Glutamatergic neuron (in vitro differentiated cells): ENCODE measurements at regions not wholly inside any gene's neighbourhood (a gene's known extent, or its start where the extent isn't known, plus 50 kb on each side); places are given as distances from the start of the nearest gene placed in this dataset.

ENCODE experiments used
- DNase-seq: peaks from one replicate; pipeline ENCODE4 v3.0.0; 2022
- H3K27ac Mint-ChIP-seq: one replicate; pipeline ENCODE4 v1.8.0; 2020; ENCODE audit warnings: mild to moderate bottlenecking, mixed read lengths, inconsistent platforms; ENCODE audit not compliant: unreplicated experiment
- H3K27me3 Mint-ChIP-seq: one replicate; pipeline ENCODE4 v1.8.0; 2020; ENCODE audit warnings: mild to moderate bottlenecking, moderate library complexity, mixed read lengths, inconsistent platforms; ENCODE audit not compliant: unreplicated experiment
- H3K36me3 Mint-ChIP-seq: one replicate; pipeline ENCODE4 v1.8.0; 2020; ENCODE audit warnings: mild to moderate bottlenecking, mixed read lengths, inconsistent platforms; ENCODE audit not compliant: unreplicated experiment
- H3K4me1 Mint-ChIP-seq: one replicate; pipeline ENCODE4 v1.8.0; 2020; ENCODE audit warnings: mild to moderate bottlenecking, low read depth, mixed read lengths, inconsistent platforms; ENCODE audit not compliant: unreplicated experiment
- H3K4me3 Mint-ChIP-seq: one replicate; pipeline ENCODE4 v1.8.0; 2020; ENCODE audit warnings: mild to moderate bottlenecking, mixed read lengths, inconsistent platforms; ENCODE audit not compliant: unreplicated experiment
- H3K9me3 Mint-ChIP-seq: one replicate; pipeline ENCODE4 v1.8.0; 2020; ENCODE audit warnings: mild to moderate bottlenecking, moderate library complexity, mixed read lengths, inconsistent platforms; ENCODE audit not compliant: unreplicated experiment
- TF ChIP-seq, protein P1 (sequence below): fragments of 200-600 bp; sonication (generic); IDR thresholded peaks from one replicate; pipeline ENCODE4 v1.5.0; 2021; ENCODE audit not compliant: partially characterized antibody, unreplicated experiment

DNA sequence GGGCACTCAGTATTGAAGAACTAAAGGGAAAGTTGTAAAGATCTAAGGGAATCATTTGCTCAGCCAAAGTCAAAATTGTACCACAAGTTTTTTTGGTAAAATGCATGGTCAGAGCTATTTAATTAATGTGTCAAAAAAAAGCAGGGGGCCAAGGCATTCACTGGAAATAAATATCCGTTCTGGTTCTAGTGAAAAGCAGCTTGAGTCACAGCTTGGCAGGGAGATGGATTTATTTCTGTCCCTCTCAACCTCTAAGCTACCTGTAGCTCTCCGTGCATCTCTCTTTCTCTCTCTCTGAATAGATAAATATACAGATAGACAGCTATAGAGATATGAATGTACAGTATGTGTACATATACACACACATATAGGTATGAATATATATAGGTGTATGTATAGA is 554.4 kb upstream of the TMEM132C start:
- no peak for DNase-seq
- H3K9me3 Mint-ChIP-seq = no peaks in the 10 kb centered on the region
- H3K4me3 Mint-ChIP-seq = no peak overlapping the region
- H3K4me1 Mint-ChIP-seq = no peaks in the 10 kb centered on the region
- no peak overlapping the region for H3K27ac Mint-ChIP-seq
- TF ChIP-seq, protein P1, sequence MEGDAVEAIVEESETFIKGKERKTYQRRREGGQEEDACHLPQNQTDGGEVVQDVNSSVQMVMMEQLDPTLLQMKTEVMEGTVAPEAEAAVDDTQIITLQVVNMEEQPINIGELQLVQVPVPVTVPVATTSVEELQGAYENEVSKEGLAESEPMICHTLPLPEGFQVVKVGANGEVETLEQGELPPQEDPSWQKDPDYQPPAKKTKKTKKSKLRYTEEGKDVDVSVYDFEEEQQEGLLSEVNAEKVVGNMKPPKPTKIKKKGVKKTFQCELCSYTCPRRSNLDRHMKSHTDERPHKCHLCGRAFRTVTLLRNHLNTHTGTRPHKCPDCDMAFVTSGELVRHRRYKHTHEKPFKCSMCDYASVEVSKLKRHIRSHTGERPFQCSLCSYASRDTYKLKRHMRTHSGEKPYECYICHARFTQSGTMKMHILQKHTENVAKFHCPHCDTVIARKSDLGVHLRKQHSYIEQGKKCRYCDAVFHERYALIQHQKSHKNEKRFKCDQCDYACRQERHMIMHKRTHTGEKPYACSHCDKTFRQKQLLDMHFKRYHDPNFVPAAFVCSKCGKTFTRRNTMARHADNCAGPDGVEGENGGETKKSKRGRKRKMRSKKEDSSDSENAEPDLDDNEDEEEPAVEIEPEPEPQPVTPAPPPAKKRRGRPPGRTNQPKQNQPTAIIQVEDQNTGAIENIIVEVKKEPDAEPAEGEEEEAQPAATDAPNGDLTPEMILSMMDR = no peak
- peaks cover 4% of the 10 kb centered on the region for H3K27me3 Mint-ChIP-seq
- peaks cover 5% of the 10 kb centered on the region for H3K36me3 Mint-ChIP-seq

DNA sequence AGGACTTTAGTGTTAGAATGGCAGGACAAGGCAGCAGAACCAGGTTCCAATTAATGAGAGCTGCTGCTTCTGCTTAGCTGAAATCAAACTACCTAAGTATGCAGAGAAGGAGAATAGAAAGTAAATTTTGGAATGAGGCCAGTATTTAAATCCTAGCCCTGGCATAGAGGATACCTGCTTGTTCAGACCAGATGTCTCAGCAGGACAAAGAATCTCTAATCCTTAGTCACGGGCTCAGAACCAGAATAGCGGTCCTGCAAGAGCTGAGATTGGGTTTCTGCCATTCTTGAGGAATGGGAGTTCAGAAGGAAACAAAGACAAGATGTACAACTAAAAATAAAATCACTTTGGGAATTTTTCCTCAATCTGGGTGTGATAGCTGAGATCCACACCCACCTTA is 550.8 kb upstream of the TMEM132C start:
- H3K27me3 Mint-ChIP-seq = no peaks in the 10 kb centered on the region
- TF ChIP-seq, protein P1 = no peak
- DNase-seq = no peak
- no peak overlapping the region for H3K27ac Mint-ChIP-seq
- no peaks in the 10 kb centered on the region for H3K4me1 Mint-ChIP-seq
- H3K4me3 Mint-ChIP-seq = no peak overlapping the region
- no peaks in the 10 kb centered on the region for H3K36me3 Mint-ChIP-seq
- no peaks in the 10 kb centered on the region for H3K9me3 Mint-ChIP-seq

DNA sequence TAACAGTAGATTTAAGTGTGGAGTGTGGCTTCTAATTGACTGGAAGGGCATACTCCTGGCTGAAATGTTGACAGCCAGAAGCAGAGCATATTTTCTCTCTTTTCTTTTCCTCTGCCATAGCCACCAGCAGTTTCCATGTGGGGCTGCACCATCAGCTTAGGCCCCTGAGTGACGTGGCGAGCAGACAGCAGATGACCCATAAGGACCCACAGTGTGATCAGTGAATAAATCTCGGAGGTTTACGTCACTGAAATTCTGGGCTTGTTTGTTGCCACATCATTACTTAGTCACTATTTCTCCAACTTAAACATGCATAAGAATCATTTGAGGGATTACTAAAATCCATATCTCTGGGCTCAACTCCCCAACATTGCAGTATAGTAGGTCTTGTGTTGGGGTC is 549.7 kb upstream of the TMEM132C start:
- no peak overlapping the region for H3K27ac Mint-ChIP-seq
- no peaks in the 10 kb centered on the region for H3K27me3 Mint-ChIP-seq
- H3K36me3 Mint-ChIP-seq = no peaks in the 10 kb centered on the region
- TF ChIP-seq, protein P1 = no peak
- H3K9me3 Mint-ChIP-seq = no peaks in the 10 kb centered on the region
- no peak for DNase-seq
- peaks cover under 1% of the 10 kb centered on the region for H3K4me1 Mint-ChIP-seq
- no peak overlapping the region for H3K4me3 Mint-ChIP-seq

DNA sequence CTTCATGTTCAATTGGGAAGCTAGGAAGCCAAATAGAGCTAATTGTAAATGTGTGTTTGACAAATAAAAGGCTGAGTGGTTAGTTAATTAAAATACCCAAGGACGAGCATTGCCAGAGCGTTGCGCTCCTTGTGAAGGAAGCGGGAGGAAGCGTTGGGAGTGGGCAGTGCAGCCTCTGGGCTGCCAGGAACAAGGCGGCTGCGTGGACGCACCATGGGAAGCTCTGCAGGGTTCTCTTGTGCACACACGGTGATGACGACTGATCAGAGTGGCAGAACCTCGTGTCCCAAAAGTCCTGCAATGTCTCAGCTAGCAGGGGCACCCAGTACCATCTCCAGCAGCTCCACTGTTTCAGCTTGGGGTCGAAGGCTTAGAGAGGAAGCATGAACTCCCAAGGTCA is 546.6 kb upstream of the TMEM132C start:
- DNase-seq = no peak
- H3K36me3 Mint-ChIP-seq = no peaks in the 10 kb centered on the region
- no peak overlapping the region for H3K27ac Mint-ChIP-seq
- peaks cover 14% of the 10 kb centered on the region for H3K4me1 Mint-ChIP-seq
- no peak overlapping the region for H3K4me3 Mint-ChIP-seq
- TF ChIP-seq, protein P1 = no peak
- H3K27me3 Mint-ChIP-seq = peaks cover 2% of the 10 kb centered on the region
- peaks cover 6% of the 10 kb centered on the region for H3K9me3 Mint-ChIP-seq

DNA sequence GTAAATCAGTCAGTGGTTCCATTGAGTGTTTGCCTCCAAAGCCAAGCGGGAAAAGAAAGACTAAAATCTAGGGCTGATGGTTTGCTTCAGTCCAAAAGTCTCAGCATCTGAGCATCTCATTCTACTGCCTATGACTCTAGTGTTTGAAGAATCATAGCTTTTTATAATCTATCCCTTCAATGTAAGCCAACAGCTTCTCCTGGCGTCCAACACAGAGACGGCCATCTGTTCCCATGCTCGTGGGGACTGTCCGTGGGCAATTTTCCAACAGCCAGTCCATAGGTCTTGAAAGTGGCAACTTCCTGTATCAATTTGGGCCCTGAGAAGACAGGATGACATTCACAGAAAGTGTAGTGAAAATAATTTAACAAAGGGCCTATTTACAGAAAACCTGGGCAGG is 544.4 kb upstream of the TMEM132C start:
- no peak for DNase-seq

More for the DNA sequence above, 544.4 kb upstream of the TMEM132C start:
- Mint-ChIP-seq H3K9me3 (peaks cover 8% of the 10 kb centered on the region), H3K4me3 (peak overlapping the region; percentile 48), H3K27me3 (peaks cover 4% of the 10 kb centered on the region), H3K36me3 (no peaks in the 10 kb centered on the region), H3K4me1 (peaks cover 24% of the 10 kb centered on the region), H3K27ac (peak overlapping the region; percentile 83)
- TF ChIP-seq, protein P1 = no peak
